GM18520 (cell line): ENCODE measurements at regions not wholly inside any gene's neighbourhood (a gene's known extent, or its start where the extent isn't known, plus 50 kb on each side); places are given as distances from the start of the nearest gene placed in this dataset.

Source experiments
- ATAC-seq: cut with Tn5 transposase; IDR thresholded peaks from one replicate; pipeline ENCODE4 v1.9.1; 2021; ENCODE audit not compliant: unreplicated experiment

- ATAC-seq, result no peak
These were observed 766.1 kb upstream of the IGFBP3 start for GRCh38 chr7:46687203-46687602.

- ATAC-seq, result no peak
These were observed 764.0 kb upstream of the IGFBP3 start for GRCh38 chr7:46685051-46685450.

GRCh38 chr7:46682836-46683624 is 762.0 kb upstream of the IGFBP3 start:
- peak; percentile 46 for ATAC-seq

- ATAC-seq, result no peak
These were observed 760.9 kb upstream of the IGFBP3 start for GRCh38 chr7:46681865-46682503.

GRCh38 chr7:46680147-46680546 is 759.1 kb upstream of the IGFBP3 start:
- ATAC-seq, result peak; percentile 49

GRCh38 chr7:46679671-46680070 is 758.6 kb upstream of the IGFBP3 start:
- no peak for ATAC-seq

GRCh38 chr7:46678421-46678820 is 757.3 kb upstream of the IGFBP3 start:
- no peak for ATAC-seq

GRCh38 chr7:46675456-46675855 is 754.4 kb upstream of the IGFBP3 start:
- no peak for ATAC-seq

GRCh38 chr7:46672861-46673260 is 751.8 kb upstream of the IGFBP3 start:
- ATAC-seq, result no peak

- no peak for ATAC-seq
These were observed 750.2 kb upstream of the IGFBP3 start for GRCh38 chr7:46671108-46671769.

- no peak for ATAC-seq
These were observed 748.0 kb upstream of the IGFBP3 start for GRCh38 chr7:46669028-46669427.

- ATAC-seq, result no peak
These were observed 743.4 kb upstream of the IGFBP3 start for GRCh38 chr7:46664453-46664852.

- ATAC-seq, result no peak
These were observed 742.0 kb upstream of the IGFBP3 start for GRCh38 chr7:46663025-46663424.

- no peak for ATAC-seq
These were observed 740.4 kb upstream of the IGFBP3 start for GRCh38 chr7:46661431-46661830.

- ATAC-seq, result no peak
These were observed 739.4 kb upstream of the IGFBP3 start for GRCh38 chr7:46660402-46660980.

- ATAC-seq, result no peak
These were observed 737.2 kb upstream of the IGFBP3 start for GRCh38 chr7:46658281-46658680.

GRCh38 chr7:46654546-46655443 is 733.7 kb upstream of the IGFBP3 start:
- ATAC-seq, result no peak

- ATAC-seq, result no peak
These were observed 732.8 kb upstream of the IGFBP3 start for GRCh38 chr7:46653848-46654247.

GRCh38 chr7:46652317-46652716 is 731.2 kb upstream of the IGFBP3 start:
- ATAC-seq, result no peak

GRCh38 chr7:46651561-46652088 is 730.6 kb upstream of the IGFBP3 start:
- no peak for ATAC-seq
